DND-41 (cell line): ENCODE measurements at regions not wholly inside any gene's neighbourhood (a gene's known extent, or its start where the extent isn't known, plus 50 kb on each side); places are given as distances from the start of the nearest gene placed in this dataset.

Experiments used
- EZH2 ChIP-seq: IDR thresholded peaks from 3 replicates; pipeline ENCODE4 v1.6.1; 2012; ENCODE audit warnings: borderline replicate concordance, low read depth, mild to moderate bottlenecking, moderate library complexity, low read length, inconsistent platforms; ENCODE audit not compliant: severe bottlenecking
- TF ChIP-seq, protein P1 (sequence below): IDR thresholded peaks from 2 replicates; pipeline ENCODE4 v1.5.1; 2012; ENCODE audit warnings: borderline replicate concordance, low read length, moderate library complexity, mild to moderate bottlenecking; ENCODE audit not compliant: poor library complexity, severe bottlenecking; ENCODE audit errors: extremely low read depth

DNA sequence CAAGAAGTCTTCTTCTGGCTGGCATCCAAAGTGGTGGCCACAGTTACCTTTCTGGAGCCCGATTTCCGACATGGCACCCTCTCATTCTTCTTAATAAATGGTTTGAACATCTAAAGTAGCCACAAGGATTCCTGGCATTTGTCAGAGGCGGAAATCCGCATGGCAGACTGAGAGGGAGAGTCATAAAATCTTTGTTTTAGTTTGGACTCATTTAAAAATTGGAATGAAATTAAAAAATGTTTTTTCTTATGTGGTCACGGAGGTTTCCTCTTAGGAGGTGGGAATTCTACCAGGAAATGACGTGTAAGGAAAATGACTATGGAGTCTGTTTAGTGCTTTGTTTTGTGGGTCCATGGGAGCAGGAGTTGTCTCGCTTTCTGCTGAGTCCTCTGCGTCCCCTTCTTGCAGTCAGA lies 133.0 kb upstream of the PTCH1 start:
- TF ChIP-seq, protein P1, sequence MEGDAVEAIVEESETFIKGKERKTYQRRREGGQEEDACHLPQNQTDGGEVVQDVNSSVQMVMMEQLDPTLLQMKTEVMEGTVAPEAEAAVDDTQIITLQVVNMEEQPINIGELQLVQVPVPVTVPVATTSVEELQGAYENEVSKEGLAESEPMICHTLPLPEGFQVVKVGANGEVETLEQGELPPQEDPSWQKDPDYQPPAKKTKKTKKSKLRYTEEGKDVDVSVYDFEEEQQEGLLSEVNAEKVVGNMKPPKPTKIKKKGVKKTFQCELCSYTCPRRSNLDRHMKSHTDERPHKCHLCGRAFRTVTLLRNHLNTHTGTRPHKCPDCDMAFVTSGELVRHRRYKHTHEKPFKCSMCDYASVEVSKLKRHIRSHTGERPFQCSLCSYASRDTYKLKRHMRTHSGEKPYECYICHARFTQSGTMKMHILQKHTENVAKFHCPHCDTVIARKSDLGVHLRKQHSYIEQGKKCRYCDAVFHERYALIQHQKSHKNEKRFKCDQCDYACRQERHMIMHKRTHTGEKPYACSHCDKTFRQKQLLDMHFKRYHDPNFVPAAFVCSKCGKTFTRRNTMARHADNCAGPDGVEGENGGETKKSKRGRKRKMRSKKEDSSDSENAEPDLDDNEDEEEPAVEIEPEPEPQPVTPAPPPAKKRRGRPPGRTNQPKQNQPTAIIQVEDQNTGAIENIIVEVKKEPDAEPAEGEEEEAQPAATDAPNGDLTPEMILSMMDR: no peak
- TF ChIP-seq EZH2: no peak
